Parathyroid adenoma (tissue), 2 donors: ENCODE measurements at regions not wholly inside any gene's neighbourhood (a gene's known extent, or its start where the extent isn't known, plus 50 kb on each side); places are given as distances from the start of the nearest gene placed in this dataset.

Experiments used
- H2AFZ ChIP-seq: fragments of 300-600 bp; sonication (generic); one replicate; pipeline ENCODE4 v1.7.0; 2017; ENCODE audit warnings: antibody characterized with exemption, mild to moderate bottlenecking
- H3K27ac ChIP-seq: fragments of 300-600 bp; sonication (generic); one replicate; pipeline ENCODE4 v1.7.0; 2017
- H3K27me3 ChIP-seq: fragments of 300-600 bp; sonication (generic); one replicate; pipeline ENCODE4 v1.7.0; 2017; ENCODE audit warnings: low read length; ENCODE audit not compliant: control insufficient read depth, insufficient read depth
- H3K36me3 ChIP-seq: fragments of 300-600 bp; sonication (generic); one replicate; pipeline ENCODE4 v1.7.0; 2017; ENCODE audit warnings: low read length; ENCODE audit not compliant: control insufficient read depth, insufficient read depth
- H3K4me1 ChIP-seq: fragments of 300-600 bp; sonication (generic); one replicate; pipeline ENCODE4 v1.7.0; 2017; ENCODE audit warnings: control low read depth
- H3K4me2 ChIP-seq: fragments of 300-600 bp; sonication (generic); one replicate; pipeline ENCODE4 v1.7.0; 2017; ENCODE audit warnings: low read length
- H3K4me3 ChIP-seq: fragments of 300-600 bp; sonication (generic); one replicate; pipeline ENCODE4 v1.7.0; 2017; ENCODE audit warnings: low read depth, low read length
- H3K79me2 ChIP-seq: fragments of 300-600 bp; sonication (generic); one replicate; pipeline ENCODE4 v1.7.0; 2017; ENCODE audit warnings: control low read depth
- H3K9ac ChIP-seq: fragments of 300-600 bp; sonication (generic); one replicate; pipeline ENCODE4 v1.7.0; 2017; ENCODE audit warnings: mild to moderate bottlenecking
- H3K9me3 ChIP-seq: fragments of 300-600 bp; sonication (generic); one replicate; pipeline ENCODE4 v1.7.0; 2017; ENCODE audit warnings: low read length; ENCODE audit not compliant: control insufficient read depth
- CTCF ChIP-seq: fragments of 300-600 bp; sonication (generic); IDR thresholded peaks from one replicate; pipeline ENCODE4 v1.7.0; 2017; ENCODE audit warnings: antibody characterized with exemption, mild to moderate bottlenecking
- donor health status: primary hyperparathyroidism.

GRCh38 chr6:47426524-47427302 lies 50.9 kb upstream of the CD2AP start:
- Histone ChIP-seq H3K27ac (no peak overlapping the region), H3K4me1 (no peaks in the 10 kb centered on the region), H3K9ac (no peak overlapping the region), H3K79me2 (no peaks in the 10 kb centered on the region), H3K36me3 (no peaks in the 10 kb centered on the region), H3K9me3 (no peaks in the 10 kb centered on the region), H2AFZ (peak overlapping the region; percentile 36), H3K4me2 (no peak overlapping the region), H3K4me3 (no peak overlapping the region), H3K27me3 (no peaks in the 10 kb centered on the region)
- no peak for TF ChIP-seq CTCF

- Histone ChIP-seq H3K36me3 (no peaks in the 10 kb centered on the region), H3K9ac (no peak overlapping the region), H3K79me2 (no peaks in the 10 kb centered on the region), H3K9me3 (no peaks in the 10 kb centered on the region), H3K4me3 (no peak overlapping the region), H3K4me2 (no peak overlapping the region), H3K27me3 (no peaks in the 10 kb centered on the region), H3K4me1 (no peaks in the 10 kb centered on the region), H2AFZ (no peak overlapping the region), H3K27ac (no peak overlapping the region)
- no peak for TF ChIP-seq CTCF
These were observed 49.9 kb upstream of the CD2AP start for GRCh38 chr6:47427680-47428079.
